ENCODE measurements at regions not wholly inside any gene's neighbourhood (a gene's known extent, or its start where the extent isn't known, plus 50 kb on each side); places are given as distances from the start of the nearest gene placed in this dataset.

- no peak for DNase-seq (ENCODE audit: low read depth)
These were observed 147.9 kb upstream of the GAP43 start for GRCh38 chr3:115475178-115476041.

GRCh38 chr3:115476472-115476871 is 146.8 kb upstream of the GAP43 start:
- no peak for DNase-seq (ENCODE audit: low read depth)

- DNase-seq (ENCODE audit: low read depth), result no peak
These were observed 145.0 kb upstream of the GAP43 start for GRCh38 chr3:115478359-115478758.

GRCh38 chr3:115486880-115487279 is 136.4 kb upstream of the GAP43 start:
- DNase-seq (ENCODE audit: low read depth), result no peak

- no peak for DNase-seq (ENCODE audit: low read depth)
These were observed 135.3 kb upstream of the GAP43 start for GRCh38 chr3:115487968-115488367.

- no peak for DNase-seq (ENCODE audit: low read depth)
These were observed 134.9 kb upstream of the GAP43 start for GRCh38 chr3:115488409-115488808.

- DNase-seq (ENCODE audit: low read depth), result no peak
These were observed 128.5 kb upstream of the GAP43 start for GRCh38 chr3:115494826-115495225.

- no peak for DNase-seq (ENCODE audit: low read depth)
These were observed 124.9 kb upstream of the GAP43 start for GRCh38 chr3:115498421-115498820.

- DNase-seq (ENCODE audit: low read depth), result no peak
These were observed 124.4 kb upstream of the GAP43 start for GRCh38 chr3:115498898-115499297.

GRCh38 chr3:115499666-115500065 is 123.6 kb upstream of the GAP43 start:
- no peak for DNase-seq (ENCODE audit: low read depth)

- no peak for DNase-seq (ENCODE audit: low read depth)
These were observed 122.5 kb upstream of the GAP43 start for GRCh38 chr3:115500795-115501194.

- no peak for DNase-seq (ENCODE audit: low read depth)
These were observed 121.2 kb upstream of the GAP43 start for GRCh38 chr3:115502128-115502527.

- no peak for DNase-seq (ENCODE audit: low read depth)
These were observed 119.9 kb upstream of the GAP43 start for GRCh38 chr3:115503394-115503793.

GRCh38 chr3:115508562-115508961 is 114.7 kb upstream of the GAP43 start:
- DNase-seq (ENCODE audit: low read depth), result no peak

- no peak for DNase-seq (ENCODE audit: low read depth)
These were observed 110.5 kb upstream of the GAP43 start for GRCh38 chr3:115512565-115513415.

GRCh38 chr3:115513416-115513800 is 109.9 kb upstream of the GAP43 start:
- no peak for DNase-seq (ENCODE audit: low read depth)

- no peak for DNase-seq (ENCODE audit: low read depth)
These were observed 105.8 kb upstream of the GAP43 start for GRCh38 chr3:115517457-115518050.

GRCh38 chr3:115518100-115518852 is 105.0 kb upstream of the GAP43 start:
- DNase-seq (ENCODE audit: low read depth), result peak; percentile 74

- DNase-seq (ENCODE audit: low read depth), result no peak
These were observed 103.1 kb upstream of the GAP43 start for GRCh38 chr3:115520241-115520640.

GRCh38 chr3:115520651-115521245 is 102.6 kb upstream of the GAP43 start:
- no peak for DNase-seq (ENCODE audit: low read depth)

GRCh38 chr3:115523458-115523857 is 99.9 kb upstream of the GAP43 start:
- DNase-seq (ENCODE audit: low read depth), result no peak

GRCh38 chr3:115524549-115524948 is 98.8 kb upstream of the GAP43 start:
- no peak for DNase-seq (ENCODE audit: low read depth)

All from HS-5 (cell line).